ENCODE measurements at regions not wholly inside any gene's neighbourhood (a gene's known extent, or its start where the extent isn't known, plus 50 kb on each side); places are given as distances from the start of the nearest gene placed in this dataset.
A peak's percentile ranks its signal among the peaks of the same experiment; 100 is the strongest.
"Not testable (repeated sequence)": the region's sequence is repeated elsewhere in the genome, so short reads cannot be mapped to it uniquely, and the experiment has no call there.

DNA sequence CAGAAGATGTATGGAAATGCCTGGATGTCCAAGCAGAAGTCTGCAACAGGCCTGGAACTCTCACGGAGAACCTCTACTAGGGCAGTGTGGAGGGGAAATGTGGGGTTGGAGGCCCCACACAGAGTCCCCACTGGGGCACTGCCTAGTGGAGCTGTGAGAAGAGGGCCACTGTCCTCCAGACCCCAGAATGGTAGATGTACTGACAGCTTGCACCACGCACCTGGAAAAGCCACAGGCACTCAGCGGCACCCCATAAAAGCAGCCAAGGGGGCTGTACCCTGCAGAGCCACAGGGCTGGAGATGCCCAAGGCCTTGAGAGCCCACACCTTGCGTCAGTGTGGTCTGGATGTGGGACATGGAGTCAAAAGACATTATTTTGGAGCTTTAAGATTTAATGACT lies 177.3 kb upstream of the C14orf180 start:
- not testable (repeated sequence) for H3K4me3 Mint-ChIP-seq, H3K9me3 Mint-ChIP-seq, H3K27ac Mint-ChIP-seq, H3K36me3 Mint-ChIP-seq, H3K4me1 Mint-ChIP-seq
- H3K27me3 Mint-ChIP-seq, result peaks cover 15% of the 10 kb centered on the region

DNA sequence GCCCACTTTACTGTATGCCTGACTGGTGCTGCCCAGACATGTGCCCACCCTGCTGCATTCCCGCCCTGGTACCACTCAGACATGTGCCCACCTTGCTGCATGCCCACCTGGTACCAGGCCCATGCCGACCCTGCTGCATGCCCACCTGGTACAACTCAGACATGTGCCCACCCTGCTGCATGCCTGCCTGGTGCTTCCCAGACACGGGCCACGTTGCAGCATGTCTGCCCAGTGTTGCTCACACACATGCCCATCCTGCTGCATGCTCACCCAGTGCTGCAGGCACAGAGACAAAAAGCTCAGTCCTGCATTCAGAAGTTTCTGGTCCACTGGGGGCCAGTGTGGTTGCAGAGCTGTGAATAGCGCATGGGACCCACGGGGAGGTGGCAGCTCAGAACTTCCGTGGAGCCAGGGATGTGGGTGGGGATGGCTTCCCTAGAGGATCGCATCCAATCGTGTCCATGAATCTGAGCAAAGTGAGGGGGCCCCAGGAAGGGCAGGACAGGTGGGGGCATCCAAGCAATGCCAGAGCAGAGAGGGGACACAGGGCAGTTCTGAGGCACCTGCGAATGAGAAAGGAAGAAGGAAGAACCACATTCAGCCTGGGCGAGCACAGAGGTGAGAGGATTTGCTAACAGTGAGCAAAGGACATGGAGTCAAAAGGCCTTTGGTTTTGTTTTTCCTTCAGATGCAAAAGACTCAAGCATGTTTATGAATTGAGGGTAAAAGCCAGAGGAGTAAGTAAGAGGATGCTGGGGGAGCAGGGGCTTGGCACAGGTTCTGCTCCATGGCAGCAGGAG lies 175.9 kb upstream of the C14orf180 start:
- H3K9me3 Mint-ChIP-seq, result peaks cover 3 to 7% (median 7%) of the 10 kb centered on the region in 3 donors
- H3K36me3 Mint-ChIP-seq, result peaks cover 4% of the 10 kb centered on the region
- peaks cover 18% of the 10 kb centered on the region for H3K27me3 Mint-ChIP-seq
- no peak overlapping the region for H3K4me3 Mint-ChIP-seq
- peaks cover 0 to 4% (median 1%) of the 10 kb centered on the region in 3 donors for H3K4me1 Mint-ChIP-seq
- H3K27ac Mint-ChIP-seq, result peak overlapping the region in 1 of 3 donors; percentile 40

DNA sequence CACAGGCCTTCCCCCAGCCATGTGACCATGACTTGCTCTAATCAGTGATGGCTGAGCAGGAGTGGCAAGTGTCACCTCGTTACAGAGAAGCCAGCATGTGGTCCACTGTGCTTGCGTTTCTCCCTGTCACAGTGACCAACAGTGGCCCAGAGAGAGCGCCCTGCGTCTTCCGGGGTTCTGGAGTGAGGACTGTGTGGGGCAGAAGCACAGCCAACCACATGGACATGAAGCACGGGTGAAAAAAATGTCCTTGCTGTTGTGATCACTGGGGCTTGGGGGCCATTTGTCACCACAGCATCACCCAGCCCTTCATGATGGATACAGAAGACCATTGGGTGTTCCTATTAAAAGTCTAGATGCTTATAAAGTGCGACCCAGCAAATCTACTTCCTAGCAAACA lies 174.6 kb upstream of the C14orf180 start:
- Mint-ChIP-seq H3K9me3 (peaks cover 6 to 15% (median 14%) of the 10 kb centered on the region in 3 donors), H3K4me3 (no peak overlapping the region), H3K27ac (no peak overlapping the region), H3K36me3 (peaks cover 4% of the 10 kb centered on the region), H3K27me3 (peaks cover 17% of the 10 kb centered on the region), H3K4me1 (peaks cover 0 to 4% (median 1%) of the 10 kb centered on the region in 3 donors)

DNA sequence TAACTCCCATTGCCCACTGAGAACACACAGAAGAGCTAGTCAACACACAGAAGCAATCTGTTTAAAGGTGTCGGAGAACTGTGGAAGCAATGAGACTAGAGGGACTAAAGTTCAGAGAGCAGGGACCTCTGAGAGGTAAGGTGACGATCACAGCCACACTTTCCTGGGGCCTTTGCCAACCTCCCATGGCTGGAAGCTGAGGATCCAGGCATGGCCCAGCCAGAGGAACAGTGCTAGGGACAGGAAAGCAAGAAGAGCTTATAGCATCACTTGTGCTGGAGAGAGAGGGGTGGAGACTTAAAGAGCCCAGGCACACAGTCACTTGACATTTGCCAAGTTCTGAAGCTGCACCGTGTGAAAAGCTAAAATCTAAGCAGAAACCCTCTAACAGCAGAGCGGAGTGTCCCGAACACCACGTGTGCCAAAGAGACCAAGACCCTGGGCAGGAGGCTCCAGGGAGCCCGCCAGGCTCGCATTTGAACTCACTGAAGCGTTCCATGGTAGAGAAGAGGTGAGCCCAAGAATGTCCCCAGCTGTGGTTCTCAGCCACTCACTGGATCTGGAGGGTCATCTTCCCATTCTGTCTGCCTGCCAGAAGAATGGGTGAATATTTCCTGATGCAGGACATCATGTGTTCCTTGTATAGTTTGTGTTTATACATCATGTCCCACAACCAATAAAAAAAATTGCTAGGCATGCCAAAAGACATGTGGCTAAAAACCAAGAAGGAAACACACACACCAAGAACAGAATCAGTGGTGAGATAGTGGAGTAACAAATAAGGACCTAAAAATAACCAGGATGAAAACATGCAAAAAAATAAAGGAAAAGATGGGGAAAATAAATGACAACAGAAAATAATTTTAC lies 174.0 kb upstream of the C14orf180 start:
- H3K9me3 Mint-ChIP-seq, result peaks cover 6 to 15% (median 14%) of the 10 kb centered on the region in 3 donors

DNA sequence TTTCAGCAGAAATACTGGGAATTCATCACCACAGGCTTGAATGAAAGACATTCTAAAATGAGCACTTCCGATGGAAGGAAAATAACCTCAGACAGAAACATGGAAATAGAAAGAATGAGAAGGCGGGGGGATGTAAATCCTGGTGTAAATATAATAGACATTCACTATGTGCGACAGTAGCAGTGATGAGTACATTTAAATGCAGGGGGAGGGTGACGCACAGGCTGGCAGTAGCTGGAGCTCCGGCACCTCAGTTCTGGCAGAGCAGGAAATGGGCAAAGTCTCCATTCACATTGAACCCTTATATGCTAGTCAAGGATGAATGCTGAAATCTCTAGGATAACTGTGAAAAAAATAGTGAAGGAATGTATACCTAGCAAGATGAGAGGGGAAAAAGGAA lies 172.7 kb upstream of the C14orf180 start:
- H3K4me3 Mint-ChIP-seq, result no peak overlapping the region
- H3K27ac Mint-ChIP-seq, result no peak overlapping the region
- peaks cover 6 to 14% (median 11%) of the 10 kb centered on the region in 3 donors for H3K9me3 Mint-ChIP-seq
- peaks cover 0 to 1% (median 0%) of the 10 kb centered on the region in 3 donors for H3K4me1 Mint-ChIP-seq
- H3K36me3 Mint-ChIP-seq, result no peaks in the 10 kb centered on the region
- H3K27me3 Mint-ChIP-seq, result peaks cover 17% of the 10 kb centered on the region

More for the DNA sequence above, 174.0 kb upstream of the C14orf180 start:
- Mint-ChIP-seq H3K27me3 (peaks cover 17% of the 10 kb centered on the region), H3K27ac (peak overlapping the region in 1 of 3 donors; percentile 54), H3K36me3 (peaks cover 4% of the 10 kb centered on the region), H3K4me1 (peaks cover 0 to 4% (median 1%) of the 10 kb centered on the region in 3 donors), H3K4me3 (no peak overlapping the region)

DNA sequence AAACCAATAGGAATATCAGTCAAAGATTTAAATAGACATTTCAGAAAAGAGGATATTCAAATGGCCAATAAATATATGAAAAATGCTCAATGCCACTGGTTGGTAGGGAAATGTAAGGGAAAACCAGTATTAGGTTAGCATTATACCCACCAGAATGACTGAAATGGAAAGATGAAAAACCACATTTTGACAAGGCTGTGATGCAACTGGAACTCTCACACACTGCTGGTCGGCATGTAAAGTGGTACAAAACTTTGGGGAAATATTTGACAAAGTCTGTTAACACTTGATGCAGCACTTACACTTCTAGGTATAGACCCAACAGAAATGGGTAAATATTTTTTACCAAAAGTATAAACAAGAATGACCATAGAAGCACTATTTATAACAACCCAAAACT lies 163.2 kb upstream of the C14orf180 start:
- no peak overlapping the region for H3K27ac Mint-ChIP-seq
- peaks cover 0 to 2% (median 0%) of the 10 kb centered on the region in 3 donors for H3K4me1 Mint-ChIP-seq
- no peaks in the 10 kb centered on the region for H3K36me3 Mint-ChIP-seq
- H3K9me3 Mint-ChIP-seq, result peaks cover 0 to 4% (median 0%) of the 10 kb centered on the region in 3 donors
- peaks cover 3% of the 10 kb centered on the region for H3K27me3 Mint-ChIP-seq
- H3K4me3 Mint-ChIP-seq, result no peak overlapping the region

DNA sequence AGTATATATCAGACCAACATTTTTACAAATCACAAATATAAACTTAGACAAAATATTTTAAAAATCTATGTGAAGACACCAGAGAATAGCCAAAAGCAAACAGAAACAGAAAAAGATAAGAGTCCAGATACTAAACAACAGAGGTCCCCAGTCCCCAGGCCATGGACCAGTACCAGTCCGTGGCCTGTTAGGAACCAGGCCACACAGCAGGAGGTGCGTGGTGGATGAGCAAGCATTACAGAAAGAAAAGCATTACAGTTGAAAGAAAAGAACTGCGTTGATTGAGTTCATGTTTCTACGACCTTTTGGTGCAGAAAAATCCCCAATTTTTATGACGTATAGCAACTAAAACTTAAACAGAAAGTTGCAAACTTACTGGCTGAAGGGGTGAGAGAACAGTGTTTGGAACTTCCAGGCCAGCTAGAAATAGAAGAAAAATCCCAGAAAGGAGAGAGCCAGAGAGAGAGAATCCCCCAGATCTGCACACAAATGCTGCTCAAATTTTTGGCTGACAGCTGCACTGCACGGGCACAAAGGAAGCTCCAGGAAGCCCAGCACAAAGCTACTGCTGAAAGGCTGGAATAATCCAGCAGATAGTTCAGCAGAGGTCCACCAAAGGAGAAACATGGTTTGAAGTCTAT lies 159.6 kb upstream of the C14orf180 start:
- Mint-ChIP-seq H3K4me1 (peaks cover 0 to 2% (median 0%) of the 10 kb centered on the region in 3 donors), H3K27ac (no peak overlapping the region), H3K27me3 (peaks cover 3% of the 10 kb centered on the region), H3K9me3 (no peaks in the 10 kb centered on the region), H3K4me3 (peak overlapping the region in 1 of 4 donors; percentile 72), H3K36me3 (no peaks in the 10 kb centered on the region)

DNA sequence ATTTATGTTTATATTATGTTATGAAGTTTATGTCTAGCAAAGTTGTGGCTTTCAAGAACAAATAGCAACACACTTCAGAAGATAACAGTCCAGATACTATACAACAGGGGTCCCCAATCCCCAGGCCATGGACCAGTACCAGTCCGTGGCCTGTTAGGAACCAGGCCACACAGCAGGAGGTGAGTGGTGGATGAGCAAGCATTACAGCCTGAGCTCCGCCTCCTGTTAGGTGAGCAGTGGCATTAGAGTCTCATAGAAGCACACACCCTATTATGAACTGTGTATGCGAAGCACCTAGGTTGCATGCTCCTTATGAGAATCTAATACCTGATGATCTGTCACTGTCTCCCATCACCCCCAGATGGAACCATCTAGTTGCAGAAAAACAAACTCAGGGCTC lies 159.0 kb upstream of the C14orf180 start:
- not testable (repeated sequence) for H3K27ac Mint-ChIP-seq, H3K4me3 Mint-ChIP-seq, H3K36me3 Mint-ChIP-seq, H3K9me3 Mint-ChIP-seq, H3K27me3 Mint-ChIP-seq, H3K4me1 Mint-ChIP-seq

DNA sequence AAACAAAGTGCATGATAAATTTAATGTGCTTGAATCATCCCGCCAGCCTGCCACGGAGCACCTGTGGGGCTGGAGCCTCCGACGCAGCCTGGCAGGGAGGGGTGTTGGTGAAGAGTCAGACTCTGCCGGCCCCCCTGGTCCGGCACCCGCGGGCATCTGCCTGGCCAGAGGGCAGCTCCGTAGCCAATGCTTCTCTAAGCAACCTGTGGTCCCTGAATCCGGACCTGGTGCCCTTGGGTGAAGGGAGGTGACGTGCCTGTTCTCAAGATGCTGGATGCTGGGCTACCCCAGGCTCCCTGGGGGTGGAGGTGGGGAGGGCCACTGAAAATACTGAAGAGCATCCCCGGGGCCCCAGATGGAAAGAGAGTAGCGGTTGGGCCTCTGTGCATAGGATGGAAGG lies 158.6 kb upstream of the C14orf180 start:
- Mint-ChIP-seq H3K36me3 (peaks cover 1% of the 10 kb centered on the region), H3K27ac (no peak overlapping the region), H3K9me3 (no peaks in the 10 kb centered on the region), H3K4me1 (peaks cover 0 to 2% (median 0%) of the 10 kb centered on the region in 3 donors), H3K4me3 (no peak overlapping the region), H3K27me3 (peaks cover 3% of the 10 kb centered on the region)

DNA sequence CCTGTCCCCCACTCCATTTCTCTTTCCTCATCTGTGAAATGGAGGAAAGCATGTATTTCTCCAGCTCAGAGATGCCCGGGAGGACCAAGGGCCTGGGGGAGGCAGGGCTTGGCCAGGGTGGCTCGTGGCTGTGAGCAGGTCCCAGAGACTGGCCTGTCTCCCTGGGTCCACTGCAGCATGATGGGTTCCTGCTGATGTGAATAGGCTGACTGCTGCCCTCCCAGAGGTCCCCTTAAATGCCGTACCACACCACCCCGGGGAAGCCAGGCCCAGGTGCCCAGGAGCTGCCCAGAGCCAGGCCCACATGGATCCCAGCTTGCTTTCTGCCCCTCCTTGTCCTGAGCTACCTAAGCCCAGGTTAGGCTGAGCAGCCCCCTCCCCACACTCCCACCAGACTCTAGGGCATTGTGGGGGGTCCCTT lies 158.2 kb upstream of the C14orf180 start:
- peaks cover 0 to 2% (median 0%) of the 10 kb centered on the region in 3 donors for H3K4me1 Mint-ChIP-seq
- H3K27me3 Mint-ChIP-seq, result no peaks in the 10 kb centered on the region
- peaks cover 1% of the 10 kb centered on the region for H3K36me3 Mint-ChIP-seq
- no peak overlapping the region for H3K4me3 Mint-ChIP-seq
- no peaks in the 10 kb centered on the region for H3K9me3 Mint-ChIP-seq
- H3K27ac Mint-ChIP-seq, result no peak overlapping the region

DNA sequence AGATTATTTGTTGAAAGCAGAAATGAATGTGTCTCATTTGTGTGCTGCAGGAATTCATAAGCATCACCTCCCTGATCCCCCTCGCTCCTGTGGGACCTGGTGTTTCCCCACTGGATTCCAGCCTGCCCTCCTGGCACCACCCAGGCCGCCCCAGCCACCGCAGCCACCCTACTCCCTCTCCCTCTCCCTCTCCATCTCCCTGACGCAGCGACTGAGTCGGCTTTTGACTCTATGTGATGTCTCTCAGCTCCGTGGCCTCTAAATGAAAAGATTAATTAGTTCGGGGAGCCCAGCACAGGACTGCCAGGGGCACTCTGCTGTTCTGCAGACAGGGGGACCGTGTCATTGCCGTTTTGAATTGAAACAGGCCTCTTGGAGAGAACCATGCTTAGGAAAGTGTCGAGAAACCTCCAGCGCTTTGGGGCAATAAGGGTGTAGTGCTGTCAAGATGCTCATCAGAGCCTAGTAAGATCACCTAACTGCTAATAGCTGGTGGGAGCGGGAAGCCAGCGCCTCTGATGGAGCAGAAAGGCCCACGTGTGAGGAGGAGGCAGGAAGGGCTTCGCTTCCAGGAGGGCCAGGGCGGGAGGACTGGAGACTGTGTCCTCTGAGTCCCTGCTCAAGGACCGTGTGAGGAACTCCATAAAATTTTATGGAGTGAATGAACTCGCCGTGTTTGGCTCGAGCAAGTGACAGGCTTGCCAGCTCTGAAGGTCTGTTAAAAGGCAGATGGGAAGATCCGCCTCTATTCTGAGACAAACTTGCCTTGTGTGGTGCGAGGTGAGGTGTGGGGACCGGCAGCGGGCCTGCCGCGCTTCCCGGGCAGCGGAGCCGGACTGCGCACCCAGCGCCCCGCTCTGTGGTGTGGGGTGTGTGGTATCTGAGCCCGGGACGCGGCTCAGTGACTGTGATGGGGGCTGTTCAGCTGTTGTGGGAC lies 157.4 kb upstream of the C14orf180 start:
- Mint-ChIP-seq H3K36me3 (peaks cover 1% of the 10 kb centered on the region), H3K27me3 (peaks cover 1% of the 10 kb centered on the region), H3K27ac (no peak overlapping the region), H3K4me1 (peaks cover 0 to 2% (median 0%) of the 10 kb centered on the region in 3 donors), H3K4me3 (peak overlapping the region in 1 of 4 donors; percentile 52), H3K9me3 (no peaks in the 10 kb centered on the region)

DNA sequence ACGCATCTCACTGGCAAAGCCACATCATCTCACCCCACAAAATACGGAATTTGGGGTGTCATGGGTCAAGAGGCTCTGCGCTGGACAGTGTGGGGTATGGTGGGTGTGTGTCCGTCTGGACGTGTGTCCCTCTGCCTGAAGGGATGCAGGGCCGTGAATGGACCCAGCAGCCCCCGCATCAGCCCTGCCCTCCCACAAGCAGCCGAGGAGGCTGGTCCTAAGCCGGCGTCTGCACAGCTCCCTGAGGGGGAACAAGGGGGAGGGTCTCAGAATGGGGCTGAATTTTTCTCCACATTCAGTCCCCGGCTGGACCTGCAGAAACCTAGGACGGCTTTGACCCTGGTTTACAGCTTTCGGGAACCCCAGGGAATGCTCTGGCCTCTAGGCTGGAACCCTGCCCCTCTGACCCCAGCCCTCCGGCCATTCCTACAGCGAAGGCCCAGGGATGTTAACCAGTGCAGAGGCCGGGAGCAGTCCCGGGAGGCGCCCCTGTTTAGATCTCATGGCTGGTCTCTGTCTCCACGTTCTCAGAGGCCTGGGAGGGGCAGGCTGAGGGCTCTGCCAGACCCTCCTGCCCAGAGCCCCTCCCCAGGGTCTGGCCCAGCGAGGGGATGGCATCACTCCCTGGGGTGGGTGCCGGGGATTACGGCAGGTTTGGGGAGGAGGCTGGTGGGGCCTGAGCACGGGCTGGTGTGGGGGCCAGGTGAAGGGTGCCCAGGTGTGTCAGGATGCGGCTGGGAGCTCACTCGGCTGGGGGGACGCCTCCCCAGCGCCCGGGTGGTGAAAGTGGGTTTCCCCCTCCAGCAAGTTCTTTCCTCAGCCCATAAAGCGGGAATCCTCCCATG lies 156.5 kb upstream of the C14orf180 start:
- Mint-ChIP-seq H3K27me3 (peaks cover 1% of the 10 kb centered on the region), H3K36me3 (peaks cover 1% of the 10 kb centered on the region), H3K27ac (peak overlapping the region in 1 of 3 donors; percentile 23), H3K9me3 (no peaks in the 10 kb centered on the region), H3K4me1 (peaks cover 0 to 2% (median 0%) of the 10 kb centered on the region in 3 donors), H3K4me3 (no peak overlapping the region)

DNA sequence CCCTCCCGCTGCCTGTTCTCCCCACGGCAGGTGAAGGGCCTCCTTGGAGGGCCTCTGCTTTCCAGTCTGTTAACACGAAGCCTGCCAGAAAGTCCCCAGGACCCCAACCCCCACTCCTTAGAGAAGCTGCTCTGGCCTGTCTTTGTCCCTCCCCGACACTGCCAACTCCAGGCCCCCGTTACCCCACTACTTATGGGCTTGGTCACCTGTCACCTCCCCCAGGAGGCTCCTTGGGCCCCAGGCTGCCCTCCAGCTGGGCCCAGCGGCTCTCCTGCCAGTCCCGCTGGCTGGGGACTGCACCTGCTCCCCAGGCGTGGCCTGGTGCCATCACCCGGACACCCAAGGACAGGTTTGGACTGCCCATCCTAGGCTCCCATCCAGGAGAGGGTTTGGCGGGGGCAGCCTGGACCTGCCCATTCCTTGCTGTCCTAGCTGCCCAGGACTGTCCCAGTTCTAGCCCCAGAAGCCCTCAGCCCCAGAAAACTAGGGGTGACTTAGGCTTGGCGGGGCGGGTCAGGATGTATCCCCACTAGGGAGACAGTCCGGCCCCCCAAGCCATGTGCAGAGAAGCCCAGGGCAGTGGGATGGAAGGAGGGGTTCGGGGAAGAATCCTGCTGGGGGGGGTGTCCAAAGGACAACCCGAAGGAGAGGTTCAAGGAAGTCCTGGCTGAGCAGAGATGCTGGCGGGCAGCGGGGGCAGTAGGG lies 155.7 kb upstream of the C14orf180 start:
- H3K27me3 Mint-ChIP-seq, result peaks cover 2% of the 10 kb centered on the region
- peaks cover 1% of the 10 kb centered on the region for H3K36me3 Mint-ChIP-seq
- peak overlapping the region in 1 of 3 donors; percentile 23 for H3K27ac Mint-ChIP-seq

More for the DNA sequence above, 155.7 kb upstream of the C14orf180 start:
- Mint-ChIP-seq H3K9me3 (no peaks in the 10 kb centered on the region), H3K4me1 (peaks cover 0 to 4% (median 0%) of the 10 kb centered on the region in 3 donors), H3K4me3 (no peak overlapping the region)
